Left lung (tissue), 4 donors: ENCODE measurements at regions not wholly inside any gene's neighbourhood (a gene's known extent, or its start where the extent isn't known, plus 50 kb on each side); places are given as distances from the start of the nearest gene placed in this dataset.
"Not testable (repeated sequence)": the region's sequence is repeated elsewhere in the genome, so short reads cannot be mapped to it uniquely, and the experiment has no call there.

Experiments
- ATAC-seq: fragments of 200-7000 bp; cut with Tn5 transposase; one replicate; pipeline ENCODE4 v1.9.1; 2020; ENCODE audit warnings: moderate library complexity
- DNase-seq, 4 donors: peaks; one replicate each; pipeline ENCODE4 v3.0.0-alpha.2; 2013 to 2020
- H3K27ac ChIP-seq, 2 donors: fragments of 200-600 bp; sonication (generic) in 1 of 2; one replicate each; pipeline versions ENCODE4 v1.5.0 to v1.8.0; 2020 to 2021
- H3K27me3 ChIP-seq, 2 donors: fragments of 200-600 bp; sonication (generic) in 1 of 2; one replicate each; pipeline versions ENCODE4 v1.5.0 to v1.8.0; 2020 to 2021
- H3K36me3 ChIP-seq, 2 donors: fragments of 200-600 bp; sonication (generic) in 1 of 2; one replicate each; pipeline versions ENCODE4 v1.5.0 to v1.8.0; 2020 to 2021
- H3K4me1 ChIP-seq, 2 donors: fragments of 200-600 bp; one replicate each; pipeline ENCODE4 v1.8.0; 2021
- H3K4me3 ChIP-seq, 2 donors: fragments of 200-600 bp; sonication (generic) in 1 of 2; one replicate each; pipeline versions ENCODE4 v1.5.0 to v1.8.0; 2020 to 2021; ENCODE audit warnings: mild to moderate bottlenecking in 1 of 2
- H3K9me3 ChIP-seq, 2 donors: fragments of 200-600 bp; sonication (generic) in 1 of 2; one replicate each; pipeline versions ENCODE4 v1.5.0 to v1.8.0; 2020 to 2021
- intact Hi-C, 2 donors: fragments of 100-400 bp; cut with DNase I; formaldehyde crosslinking; loops; one replicate each; pipeline versions ENCODE4 v1.11.2 to v1.14.2; 2022
- donor health status: DM: no; HTN: yes; CAD: no.
- donor health status: DM: no; HTN: no; CAD: no.

DNA sequence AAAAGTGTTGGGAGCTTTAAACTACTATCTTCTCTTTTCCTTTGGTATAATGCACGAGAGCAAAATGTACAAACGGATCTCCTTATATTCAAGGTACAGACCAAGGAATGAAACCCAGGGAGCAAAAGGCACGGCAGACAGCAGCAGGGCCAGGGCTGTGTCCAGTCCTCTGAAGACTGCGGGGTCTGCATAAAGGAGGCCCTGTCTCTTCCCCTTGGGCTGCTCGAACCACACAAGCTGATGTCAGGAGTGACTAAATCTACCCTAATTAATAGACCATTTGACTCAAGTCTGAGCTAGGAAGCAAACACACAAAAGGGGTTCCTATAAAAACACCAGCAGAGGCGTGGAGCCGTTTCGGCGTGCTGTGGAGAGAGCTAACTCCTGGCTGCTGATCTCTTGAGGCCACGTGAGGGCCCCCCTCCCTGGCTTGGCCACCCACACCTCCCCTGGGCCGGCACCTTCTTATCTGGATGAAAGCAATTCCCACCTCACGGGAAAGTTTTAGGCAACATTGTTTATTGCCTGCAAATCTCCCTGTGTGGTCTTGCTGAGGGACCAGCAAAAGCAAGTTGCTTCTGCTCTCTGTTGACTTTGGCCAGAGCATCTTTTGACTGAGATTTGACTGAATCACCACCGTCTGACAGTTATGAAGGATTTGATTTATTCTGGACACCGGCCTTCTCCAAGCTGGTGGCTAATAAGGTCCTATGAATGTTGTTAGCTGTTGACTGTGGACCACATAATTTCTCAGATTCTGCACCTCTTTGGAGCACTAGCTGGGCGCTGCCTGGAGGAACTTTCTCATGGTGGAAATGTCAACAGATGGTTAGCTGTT is 183.5 kb downstream of the LMLN start:
- intact Hi-C loops, H3K27ac ChIP-seq, H3K9me3 ChIP-seq, H3K27me3 ChIP-seq, H3K4me1 ChIP-seq, H3K4me3 ChIP-seq, H3K36me3 ChIP-seq, ATAC-seq: not testable (repeated sequence)
- DNase-seq = peak in 1 of 4 donors; percentile 57

DNA sequence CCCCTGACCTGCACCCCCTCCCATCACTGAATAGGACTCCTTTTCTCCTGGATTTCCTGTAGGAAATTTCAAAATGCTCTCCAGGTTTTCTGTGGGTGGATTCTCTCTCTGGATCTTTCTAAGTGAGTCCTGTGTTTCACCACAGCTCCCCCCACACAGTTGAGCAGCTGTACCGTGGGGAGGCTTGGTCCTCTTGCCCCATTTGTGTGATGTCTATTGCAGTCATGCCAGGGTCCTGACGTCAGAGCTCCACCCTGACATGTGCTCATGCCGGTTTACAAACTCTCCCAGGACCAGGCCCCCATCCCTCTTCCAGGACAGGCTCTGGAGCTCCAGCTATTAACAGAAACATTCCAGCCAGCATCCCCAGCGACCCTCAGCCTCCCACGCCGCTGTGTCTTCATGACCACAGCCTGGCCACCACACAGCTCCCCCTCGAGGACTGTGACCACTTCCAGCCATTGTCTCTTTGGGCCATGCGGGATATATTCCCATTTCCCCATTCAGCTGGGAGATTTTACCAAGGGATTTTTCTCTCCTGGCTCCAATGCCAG is 185.3 kb downstream of the LMLN start:
- intact Hi-C loops, H3K9me3 ChIP-seq, ATAC-seq, H3K27ac ChIP-seq, H3K27me3 ChIP-seq, H3K36me3 ChIP-seq, H3K4me3 ChIP-seq, H3K4me1 ChIP-seq: not testable (repeated sequence)
- peak in 2 of 4 donors; percentile 15 to 48 for DNase-seq

GRCh38 chr3:198146070-198146469 is 186.1 kb downstream of the LMLN start:
- H3K9me3 ChIP-seq, H3K4me1 ChIP-seq, H3K27me3 ChIP-seq, intact Hi-C loops, H3K36me3 ChIP-seq, H3K27ac ChIP-seq, H3K4me3 ChIP-seq: not testable (repeated sequence)
- DNase-seq (peak in 1 of 4 donors; percentile 13), ATAC-seq (peak; percentile 64)

DNA sequence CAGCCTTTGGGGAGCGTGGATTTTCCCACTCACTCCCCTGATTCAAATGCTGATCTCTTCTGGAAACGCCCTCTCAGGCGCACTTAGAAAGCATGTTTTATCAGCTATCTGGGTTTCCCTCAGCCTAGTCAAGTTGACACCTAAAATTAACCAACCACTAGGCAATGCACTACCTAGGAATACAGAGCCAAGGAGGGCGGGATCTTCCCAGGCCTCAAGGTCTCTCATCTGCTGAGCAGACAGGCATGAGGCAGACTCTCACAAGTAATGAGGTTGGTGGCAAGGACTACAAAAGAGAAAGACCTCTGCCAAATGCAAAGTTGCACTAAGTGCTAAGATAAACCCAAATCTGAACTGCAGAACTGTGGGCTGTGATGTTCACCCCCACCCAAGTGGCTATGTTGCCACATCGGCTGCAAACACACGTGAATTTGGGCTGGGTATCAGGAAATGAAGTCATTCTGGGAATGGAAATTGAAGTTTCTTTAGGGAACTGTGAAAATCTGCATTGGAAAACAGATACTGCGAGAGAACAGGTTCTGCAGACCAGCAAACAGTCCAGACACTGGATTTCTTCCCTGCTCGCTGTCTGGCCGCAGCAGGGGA is 186.6 kb downstream of the LMLN start:
- peak; percentile 13 for ATAC-seq
- intact Hi-C loops = not testable (repeated sequence)

GRCh38 chr3:198147213-198147612 is 187.2 kb downstream of the LMLN start:
- H3K9me3 ChIP-seq, intact Hi-C loops, H3K36me3 ChIP-seq, H3K27ac ChIP-seq, DNase-seq, H3K4me1 ChIP-seq, H3K4me3 ChIP-seq, H3K27me3 ChIP-seq, ATAC-seq: not testable (repeated sequence)

More for the DNA sequence above, 186.6 kb downstream of the LMLN start:
- not testable (repeated sequence) for H3K4me3 ChIP-seq, H3K36me3 ChIP-seq, H3K27me3 ChIP-seq, H3K27ac ChIP-seq, H3K9me3 ChIP-seq, H3K4me1 ChIP-seq
- DNase-seq = peak in 1 of 4 donors; percentile 27

DNA sequence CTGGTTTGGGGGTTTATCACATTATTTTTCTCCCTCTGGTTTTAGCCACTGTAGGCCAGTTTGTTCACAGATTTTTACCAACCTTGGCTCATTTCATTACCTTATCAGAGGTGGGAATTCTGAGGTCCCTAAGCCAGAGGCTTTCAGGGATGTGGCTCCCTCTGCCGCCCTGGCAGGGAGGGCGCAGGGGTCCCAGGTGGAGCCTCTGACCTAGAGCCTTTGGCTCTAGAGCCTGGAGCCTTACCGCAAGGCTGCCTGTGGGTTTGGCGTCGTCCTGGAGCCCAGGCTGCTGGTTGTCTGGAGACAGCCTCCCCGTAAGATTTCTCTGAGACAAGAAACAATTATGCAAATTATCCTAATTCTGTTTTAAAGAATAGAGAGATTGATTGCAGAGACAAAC is 188.0 kb downstream of the LMLN start:
- H3K36me3 ChIP-seq, H3K4me1 ChIP-seq, ATAC-seq, intact Hi-C loops, H3K27ac ChIP-seq, H3K27me3 ChIP-seq, H3K4me3 ChIP-seq, H3K9me3 ChIP-seq: not testable (repeated sequence)
- peak in 1 of 4 donors; percentile 35 for DNase-seq

- ATAC-seq = peak; percentile 39
- H3K4me3 ChIP-seq, H3K36me3 ChIP-seq, intact Hi-C loops, H3K27me3 ChIP-seq, DNase-seq, H3K9me3 ChIP-seq, H3K4me1 ChIP-seq: not testable (repeated sequence)
- H3K27ac ChIP-seq = peak overlapping the region; percentile 39 to 86
Observed at GRCh38 chr3:198149904-198150303, 189.9 kb downstream of the LMLN start.

GRCh38 chr3:198151867-198152266 is 191.8 kb downstream of the LMLN start:
- H3K36me3 ChIP-seq, H3K4me3 ChIP-seq, DNase-seq, ATAC-seq, intact Hi-C loops, H3K27me3 ChIP-seq, H3K9me3 ChIP-seq, H3K4me1 ChIP-seq: not testable (repeated sequence)
- H3K27ac ChIP-seq = peak overlapping the region in 1 of 2 donors; percentile 86

DNA sequence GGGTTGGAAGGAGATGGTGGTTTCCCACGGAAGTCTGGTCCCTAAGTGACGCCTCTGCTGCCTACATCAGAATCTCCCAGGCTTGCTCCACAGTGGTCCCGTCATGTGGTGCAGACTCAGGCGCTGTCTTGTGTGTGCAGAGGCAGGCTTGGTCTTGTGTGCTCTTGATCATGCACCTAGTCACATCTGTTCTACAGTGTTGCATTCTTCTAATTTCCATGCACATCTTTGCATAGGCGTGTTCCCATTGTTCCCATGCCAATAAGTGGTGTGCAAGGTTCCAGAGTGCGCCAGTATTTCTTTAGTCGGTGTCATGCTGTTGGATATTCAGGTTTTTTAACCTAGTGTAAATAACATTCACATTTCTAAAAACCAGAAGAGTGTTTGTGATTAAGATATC is 195.8 kb downstream of the LMLN start:
- H3K4me3 ChIP-seq, ATAC-seq, H3K36me3 ChIP-seq, H3K27ac ChIP-seq, intact Hi-C loops, DNase-seq, H3K9me3 ChIP-seq, H3K27me3 ChIP-seq, H3K4me1 ChIP-seq: not testable (repeated sequence)

- H3K4me1 ChIP-seq, H3K36me3 ChIP-seq, H3K27me3 ChIP-seq, H3K27ac ChIP-seq, intact Hi-C loops, H3K4me3 ChIP-seq, H3K9me3 ChIP-seq: not testable (repeated sequence)
- peak; percentile 98 for ATAC-seq
- peak in 1 of 4 donors; percentile 26 for DNase-seq
Observed at GRCh38 chr3:198157231-198157868, 197.3 kb downstream of the LMLN start.

- H3K36me3 ChIP-seq, H3K4me3 ChIP-seq, intact Hi-C loops, H3K9me3 ChIP-seq, H3K27ac ChIP-seq, H3K4me1 ChIP-seq, H3K27me3 ChIP-seq: not testable (repeated sequence)
- peak; percentile 48 for ATAC-seq
- peak in 1 of 4 donors; percentile 23 for DNase-seq
Observed at GRCh38 chr3:198158007-198158406, 198.0 kb downstream of the LMLN start.
